ENCODE measurements at regions not wholly inside any gene's neighbourhood (a gene's known extent, or its start where the extent isn't known, plus 50 kb on each side); places are given as distances from the start of the nearest gene placed in this dataset.

- DNase-seq (ENCODE audit: low read depth): no peak
These were observed 189.1 kb downstream of the CRPPA start for GRCh38 chr7:16232273-16232672.

GRCh38 chr7:16223963-16224707 is 197.2 kb downstream of the CRPPA start:
- DNase-seq (ENCODE audit: low read depth): peak; percentile 4

DNA sequence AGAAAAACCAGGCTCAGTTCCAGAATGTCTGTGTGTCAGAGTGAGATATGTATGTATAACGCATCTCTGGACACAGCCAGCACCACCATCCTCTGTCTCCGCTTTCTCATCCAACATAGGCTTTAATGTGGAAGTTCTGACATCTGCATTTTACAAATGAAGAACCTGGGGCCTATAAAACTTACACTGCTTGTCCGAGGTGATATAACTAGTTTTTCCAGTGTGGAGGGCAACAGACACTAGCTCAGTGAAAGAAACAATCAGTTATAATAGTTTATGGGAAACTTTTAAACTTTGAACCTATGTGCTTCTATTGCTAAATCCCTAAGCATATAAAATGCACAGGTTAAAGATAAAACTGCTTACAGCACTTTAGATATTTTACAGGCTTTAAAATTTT is 208.7 kb downstream of the CRPPA start:
- DNase-seq (ENCODE audit: low read depth): no peak

DNA sequence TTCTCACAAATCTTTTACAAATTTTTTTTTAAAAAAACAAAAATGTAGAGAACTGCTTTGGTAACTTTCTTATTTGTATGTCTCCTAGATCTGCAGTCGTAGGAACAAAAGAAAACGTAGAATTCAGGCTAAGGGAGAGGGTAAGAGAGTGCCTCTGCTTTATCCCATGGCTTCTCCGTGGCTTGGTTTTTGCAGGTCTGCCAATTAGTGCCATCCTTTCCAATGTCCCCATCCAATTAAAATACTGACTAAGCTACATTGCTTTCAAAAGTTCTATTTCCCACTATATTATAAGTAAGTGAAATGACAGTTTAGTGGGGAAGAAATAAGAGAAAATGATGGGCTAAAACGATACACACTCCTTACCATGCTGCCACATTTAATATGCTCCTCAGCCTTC is 209.3 kb downstream of the CRPPA start:
- DNase-seq (ENCODE audit: low read depth): no peak

GRCh38 chr7:16211402-16211925 is 209.9 kb downstream of the CRPPA start:
- DNase-seq (ENCODE audit: low read depth): no peak

GRCh38 chr7:16210171-16210570 is 211.2 kb downstream of the CRPPA start:
- no peak for DNase-seq (ENCODE audit: low read depth)

DNA sequence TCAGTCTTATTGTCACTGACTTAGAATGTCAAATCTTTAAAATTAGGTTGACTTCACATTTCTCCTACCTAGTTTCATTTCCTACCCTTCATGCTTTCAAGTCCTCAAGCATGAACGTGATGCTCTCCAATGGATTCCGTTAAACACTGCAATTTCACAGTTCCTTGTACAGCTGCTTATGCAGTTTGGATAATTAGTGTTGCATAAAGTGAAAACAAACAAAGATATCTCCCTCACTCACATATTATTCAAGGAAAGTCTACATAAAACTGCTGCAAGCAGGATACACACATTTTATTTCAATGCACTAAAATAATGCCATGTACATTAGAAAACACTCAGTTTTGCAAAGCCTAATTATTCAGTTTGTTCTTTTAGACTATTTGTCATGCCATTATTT is 214.0 kb downstream of the CRPPA start:
- DNase-seq (ENCODE audit: low read depth): no peak

DNA sequence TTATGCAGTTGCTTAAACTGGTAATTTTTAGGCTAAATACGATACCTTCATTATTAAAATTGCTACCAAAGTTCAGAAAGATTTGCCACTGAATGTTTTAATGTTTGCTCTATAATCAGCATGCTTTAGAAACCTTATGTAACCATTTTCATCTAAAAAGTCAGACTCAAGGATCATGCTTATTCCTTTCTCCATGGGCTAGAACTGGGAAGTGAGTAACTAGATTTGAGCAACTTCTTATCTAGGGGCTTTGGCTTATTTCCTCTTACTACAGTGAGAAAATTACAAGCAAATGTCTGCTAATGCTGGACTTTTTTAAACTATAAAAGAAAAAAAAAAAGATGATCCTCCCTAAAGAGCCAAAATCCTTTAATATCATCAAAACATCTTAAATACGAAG is 215.9 kb downstream of the CRPPA start:
- no peak for DNase-seq (ENCODE audit: low read depth)

DNA sequence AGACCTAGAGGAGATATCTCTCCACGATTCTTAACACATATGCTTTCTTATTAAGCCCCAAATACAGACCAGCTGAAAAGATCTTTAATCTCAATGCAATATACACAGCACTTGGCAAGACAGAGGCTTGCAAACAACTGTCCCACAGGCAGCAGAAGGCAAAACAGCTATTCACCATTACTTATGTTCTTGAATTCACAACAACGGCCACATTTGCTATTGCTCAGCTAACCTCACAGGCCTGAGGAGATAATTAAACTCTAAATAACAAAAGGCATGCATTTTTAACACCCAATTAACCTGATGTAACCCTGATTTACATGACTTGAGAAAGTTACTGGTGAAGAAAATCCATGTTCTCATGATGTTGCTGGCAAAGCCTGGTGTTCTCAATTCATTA is 216.4 kb downstream of the CRPPA start:
- DNase-seq (ENCODE audit: low read depth): no peak

- no peak for DNase-seq (ENCODE audit: low read depth)
These were observed 218.3 kb downstream of the CRPPA start for GRCh38 chr7:16203065-16203464.

DNA sequence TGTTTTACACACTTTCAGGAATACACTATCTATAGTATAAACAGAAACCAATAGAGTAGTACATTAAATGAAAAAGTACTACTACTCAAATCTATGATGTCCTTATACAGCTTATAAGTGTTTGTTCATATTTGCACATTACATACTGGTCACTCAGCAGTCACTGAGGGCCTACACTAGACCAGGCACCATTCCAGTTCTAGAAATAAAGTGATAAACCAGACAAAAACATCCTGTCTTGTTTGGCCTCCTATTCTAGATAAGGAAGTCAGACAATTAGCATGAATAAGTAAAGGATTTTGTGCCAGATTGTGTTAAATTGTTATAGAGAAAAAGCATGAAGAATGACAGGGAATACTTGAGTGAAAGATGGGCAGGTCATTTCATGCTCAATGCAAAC is 219.0 kb downstream of the CRPPA start:
- no peak for DNase-seq (ENCODE audit: low read depth)

GRCh38 chr7:16200591-16200990 is 220.7 kb downstream of the CRPPA start:
- no peak for DNase-seq (ENCODE audit: low read depth)

GRCh38 chr7:16193631-16194030 is 227.7 kb downstream of the CRPPA start:
- no peak for DNase-seq (ENCODE audit: low read depth)

- no peak for DNase-seq (ENCODE audit: low read depth)
These were observed 232.2 kb downstream of the CRPPA start for GRCh38 chr7:16189026-16189715.

- DNase-seq (ENCODE audit: low read depth): no peak
These were observed 234.2 kb downstream of the CRPPA start for GRCh38 chr7:16187131-16187530.

GRCh38 chr7:16178585-16178984 is 242.8 kb downstream of the CRPPA start:
- no peak for DNase-seq (ENCODE audit: low read depth)

- DNase-seq (ENCODE audit: low read depth): no peak
These were observed 243.2 kb downstream of the CRPPA start for GRCh38 chr7:16178092-16178491.

DNA sequence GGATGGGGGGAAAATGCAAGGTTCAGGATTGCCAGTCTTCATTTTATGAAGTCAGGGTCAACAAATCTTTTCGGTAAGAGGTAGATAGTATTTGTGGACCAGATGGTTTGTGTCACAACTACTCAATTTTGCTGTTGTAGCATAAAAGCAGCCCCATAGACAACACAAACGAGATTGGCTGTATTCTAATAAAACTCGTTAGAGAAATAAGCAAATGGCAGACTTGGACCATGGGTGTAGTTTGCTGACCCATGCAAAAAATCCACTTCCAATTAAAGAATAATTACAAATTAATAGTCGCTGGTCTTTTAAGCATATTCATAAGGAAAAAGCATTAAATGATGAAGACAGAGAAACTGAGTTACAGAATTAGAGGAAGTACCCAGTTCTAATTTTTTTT is 247.1 kb downstream of the CRPPA start:
- no peak for DNase-seq (ENCODE audit: low read depth)

DNA sequence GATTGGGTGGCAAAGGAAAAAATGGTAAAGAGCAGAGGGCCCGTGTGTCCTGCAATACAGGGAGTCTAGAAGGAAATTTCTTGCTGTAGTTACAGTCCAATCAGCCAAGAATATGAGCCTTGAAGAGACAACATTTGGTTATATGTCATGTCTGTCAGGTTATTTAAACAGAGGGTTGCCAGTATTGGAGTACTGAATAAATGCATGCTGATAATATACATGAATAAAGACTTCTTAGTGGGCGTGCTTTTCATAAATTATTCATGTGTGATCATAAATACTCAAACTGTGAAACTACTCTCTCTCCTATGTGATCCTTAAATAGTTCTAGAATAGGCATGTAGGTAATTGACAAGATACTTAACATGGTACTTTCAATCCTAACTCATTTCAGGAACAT is 249.0 kb downstream of the CRPPA start:
- no peak for DNase-seq (ENCODE audit: low read depth)

DNA sequence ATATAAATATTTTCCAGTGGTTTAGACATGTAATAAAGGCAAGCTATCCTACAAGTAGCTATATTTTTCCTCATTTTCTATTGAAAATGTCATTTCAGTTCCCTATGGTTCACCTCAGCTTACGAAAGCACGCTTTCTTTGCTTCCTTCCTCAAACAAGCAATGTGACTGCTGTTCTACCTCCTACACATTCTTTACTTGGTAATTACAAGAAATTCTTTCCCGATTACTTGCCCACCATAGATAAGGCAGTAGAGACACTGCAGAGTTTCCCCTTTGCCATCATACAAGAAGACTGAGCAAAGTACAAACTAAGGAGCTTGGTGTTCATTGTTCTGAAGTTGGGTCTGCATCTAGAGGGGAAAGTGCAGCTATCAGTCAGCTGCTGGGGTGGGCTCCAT is 249.4 kb downstream of the CRPPA start:
- no peak for DNase-seq (ENCODE audit: low read depth)

- DNase-seq (ENCODE audit: low read depth): no peak
These were observed 250.7 kb downstream of the CRPPA start for GRCh38 chr7:16170671-16171070.

GRCh38 chr7:16169537-16169936 is 251.8 kb downstream of the CRPPA start:
- DNase-seq (ENCODE audit: low read depth): no peak

DNA sequence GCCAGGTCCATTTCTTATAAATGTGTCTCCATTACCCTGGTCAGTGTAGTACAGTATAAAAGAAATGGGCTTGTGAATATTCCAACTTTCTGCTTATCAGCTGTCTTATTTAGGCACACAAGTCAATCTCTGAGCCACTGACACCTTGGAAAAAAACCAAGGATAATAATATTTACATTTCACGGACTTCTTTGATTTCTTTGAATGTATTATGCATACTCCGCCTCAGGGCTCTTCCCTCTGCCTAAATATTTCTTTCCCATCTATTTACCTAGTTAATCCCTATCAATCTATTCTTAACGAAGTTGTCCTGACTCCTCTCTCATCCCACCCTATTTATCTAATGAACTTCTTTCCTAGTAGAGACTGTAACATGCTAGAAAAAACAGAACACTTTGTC is 253.8 kb downstream of the CRPPA start:
- DNase-seq (ENCODE audit: low read depth): no peak

GRCh38 chr7:16144361-16144760 is 277.0 kb downstream of the CRPPA start:
- DNase-seq (ENCODE audit: low read depth): no peak
